ENCODE measurements at regions not wholly inside any gene's neighbourhood (a gene's known extent, or its start where the extent isn't known, plus 50 kb on each side); places are given as distances from the start of the nearest gene placed in this dataset.

GRCh38 chr10:54958844-54959243 lies 157.8 kb upstream of the PCDH15 start:
- ChIA-PET CTCF (no interaction called here), POLR2A (no interaction called here)
- Histone ChIP-seq H3K4me3 (ENCODE audit: low read depth, low read length) (no peak overlapping the region), H3K27ac (ENCODE audit: low read depth, low read length) (no peak overlapping the region), H3K9me3 (ENCODE audit: control insufficient read depth, insufficient read depth, low read length) (no peaks in the 10 kb centered on the region), H3K27me3 (ENCODE audit: control insufficient read depth, insufficient read depth, low read length) (no peaks in the 10 kb centered on the region)
- DNase-seq (ENCODE audit: low read depth, low spot score) = no peak
- no peak for TF ChIP-seq CTCF (IDR thresholded peaks at IDR 0.05; ENCODE audit: low read depth, low read length)

GRCh38 chr10:54947605-54948004 lies 146.6 kb upstream of the PCDH15 start:
- POLR2A ChIA-PET = no interaction called here
- no peak for DNase-seq (ENCODE audit: low read depth, low spot score)
- H3K27me3 ChIP-seq (ENCODE audit: control insufficient read depth, insufficient read depth, low read length) = no peaks in the 10 kb centered on the region
- CTCF ChIA-PET = no interaction called here
- H3K4me3 ChIP-seq (ENCODE audit: low read depth, low read length) = no peak overlapping the region
- H3K9me3 ChIP-seq (ENCODE audit: control insufficient read depth, insufficient read depth, low read length) = no peaks in the 10 kb centered on the region
- no peak for TF ChIP-seq CTCF (IDR thresholded peaks at IDR 0.05; ENCODE audit: low read depth, low read length)
- no peak overlapping the region for H3K27ac ChIP-seq (ENCODE audit: low read depth, low read length)

- TF ChIP-seq CTCF (IDR thresholded peaks at IDR 0.05; ENCODE audit: low read depth, low read length) = no peak
- no peak overlapping the region for H3K27ac ChIP-seq (ENCODE audit: low read depth, low read length)
- CTCF ChIA-PET = no interaction called here
Observed at GRCh38 chr10:54940418-54940817, 139.4 kb upstream of the PCDH15 start.

GRCh38 chr10:54914049-54914448 lies 113.0 kb upstream of the PCDH15 start:
- ChIA-PET CTCF (no interaction called here), POLR2A (no interaction called here)
- Histone ChIP-seq H3K27ac (ENCODE audit: low read depth, low read length) (no peak overlapping the region), H3K27me3 (ENCODE audit: control insufficient read depth, insufficient read depth, low read length) (no peaks in the 10 kb centered on the region), H3K4me3 (ENCODE audit: low read depth, low read length) (no peak overlapping the region), H3K9me3 (ENCODE audit: control insufficient read depth, insufficient read depth, low read length) (peaks cover 3% of the 10 kb centered on the region; the same call in 1 of the 2 replicates)
- no peak for DNase-seq (ENCODE audit: low read depth, low spot score)
- no peak for TF ChIP-seq CTCF (IDR thresholded peaks at IDR 0.05; ENCODE audit: low read depth, low read length)

More at GRCh38 chr10:54940418-54940817, 139.4 kb upstream of the PCDH15 start:
- Histone ChIP-seq H3K4me3 (ENCODE audit: low read depth, low read length) (no peak overlapping the region), H3K9me3 (ENCODE audit: control insufficient read depth, insufficient read depth, low read length) (no peaks in the 10 kb centered on the region), H3K27me3 (ENCODE audit: control insufficient read depth, insufficient read depth, low read length) (no peaks in the 10 kb centered on the region)
- DNase-seq (ENCODE audit: low read depth, low spot score) = no peak
- POLR2A ChIA-PET = no interaction called here

- POLR2A ChIA-PET = no interaction called here
- H3K27ac ChIP-seq (ENCODE audit: low read depth, low read length) = no peak overlapping the region
- peaks cover 3% of the 10 kb centered on the region; the same call in 1 of the 2 replicates for H3K9me3 ChIP-seq (ENCODE audit: control insufficient read depth, insufficient read depth, low read length)
- no peak overlapping the region for H3K4me3 ChIP-seq (ENCODE audit: low read depth, low read length)
- no peak for DNase-seq (ENCODE audit: low read depth, low spot score)
- H3K27me3 ChIP-seq (ENCODE audit: control insufficient read depth, insufficient read depth, low read length) = no peaks in the 10 kb centered on the region
- TF ChIP-seq CTCF (IDR thresholded peaks at IDR 0.05; ENCODE audit: low read depth, low read length) = no peak
- CTCF ChIA-PET = no interaction called here
Observed at GRCh38 chr10:54909165-54909564, 108.1 kb upstream of the PCDH15 start.
